IgD-negative memory B cell (primary cell): ENCODE measurements at regions not wholly inside any gene's neighbourhood (a gene's known extent, or its start where the extent isn't known, plus 50 kb on each side); places are given as distances from the start of the nearest gene placed in this dataset.

Experiments
- H3K27ac Mint-ChIP-seq, 3 donors: one replicate each; pipeline ENCODE4 v1.8.0; 2020 to 2022; ENCODE audit warnings: mild to moderate bottlenecking in 3 of 3, mixed read lengths in 3 of 3, moderate library complexity in 1 of 3
- H3K27me3 Mint-ChIP-seq: one replicate; pipeline ENCODE4 v1.8.0; 2021; ENCODE audit warnings: mixed read lengths
- H3K36me3 Mint-ChIP-seq: one replicate; pipeline ENCODE4 v1.8.0; 2020; ENCODE audit warnings: mild to moderate bottlenecking, mixed read lengths
- H3K4me1 Mint-ChIP-seq, 3 donors: one replicate each; pipeline ENCODE4 v1.8.0; 2020 to 2022; ENCODE audit warnings: mixed read lengths in 3 of 3, mild to moderate bottlenecking in 1 of 3
- H3K4me3 Mint-ChIP-seq, 4 donors: one replicate each; pipeline ENCODE4 v1.8.0; 2020 to 2022; ENCODE audit warnings: mild to moderate bottlenecking in 4 of 4, mixed read lengths in 4 of 4, moderate library complexity in 3 of 4
- H3K9me3 Mint-ChIP-seq, 3 donors: one replicate each; pipeline ENCODE4 v1.8.0; 2020 to 2021; ENCODE audit warnings: mixed read lengths in 3 of 3, mild to moderate bottlenecking in 1 of 3

DNA sequence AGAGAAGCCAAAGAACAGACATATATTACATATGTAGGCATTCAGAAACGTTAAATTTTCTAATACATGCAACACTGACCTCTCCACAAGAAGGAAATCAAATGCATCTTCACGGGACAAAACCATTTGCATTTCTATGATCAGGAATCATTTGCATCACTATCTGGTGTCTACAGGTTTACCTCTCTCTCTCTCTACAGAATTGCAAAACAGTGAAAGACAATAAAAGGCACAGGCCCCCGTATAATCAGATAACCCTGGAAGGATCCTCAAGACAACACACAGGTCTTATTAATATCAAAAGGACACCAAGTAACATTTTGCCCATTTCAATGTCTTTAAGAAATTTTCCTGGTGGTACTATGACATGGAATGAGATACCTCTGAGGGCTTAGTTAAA is 306.3 kb downstream of the GPAM start:
- H3K27ac Mint-ChIP-seq = no peak overlapping the region
- no peaks in the 10 kb centered on the region for H3K27me3 Mint-ChIP-seq
- H3K4me3 Mint-ChIP-seq = no peak overlapping the region
- peaks cover 0 to 5% (median 0%) of the 10 kb centered on the region in 3 donors for H3K4me1 Mint-ChIP-seq
- peaks cover 0 to 16% (median 2%) of the 10 kb centered on the region in 3 donors for H3K9me3 Mint-ChIP-seq
- no peaks in the 10 kb centered on the region for H3K36me3 Mint-ChIP-seq

DNA sequence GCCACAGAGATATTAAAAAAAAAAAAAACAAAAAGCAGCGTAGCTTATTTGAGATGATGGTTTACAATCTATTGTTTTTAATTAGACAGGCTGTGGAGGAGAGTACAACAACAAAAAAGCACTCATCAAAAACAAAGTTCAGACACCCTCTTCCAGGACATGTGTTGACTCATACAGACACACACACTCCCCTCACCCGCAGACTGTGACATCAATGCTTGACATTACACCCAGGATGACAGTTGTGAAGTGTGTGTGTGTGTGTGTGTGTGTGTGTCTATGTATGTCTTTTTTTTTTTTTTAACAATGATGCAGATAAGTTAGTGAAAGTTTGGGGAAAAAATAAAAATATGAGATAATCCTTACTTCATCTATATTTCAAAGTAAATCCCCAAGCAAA is 303.6 kb downstream of the GPAM start:
- H3K4me3 Mint-ChIP-seq = no peak overlapping the region
- H3K36me3 Mint-ChIP-seq = no peaks in the 10 kb centered on the region
- H3K27ac Mint-ChIP-seq = no peak overlapping the region
- H3K4me1 Mint-ChIP-seq = no peaks in the 10 kb centered on the region
- H3K27me3 Mint-ChIP-seq = no peaks in the 10 kb centered on the region
- peaks cover 0 to 13% (median 2%) of the 10 kb centered on the region in 3 donors for H3K9me3 Mint-ChIP-seq

DNA sequence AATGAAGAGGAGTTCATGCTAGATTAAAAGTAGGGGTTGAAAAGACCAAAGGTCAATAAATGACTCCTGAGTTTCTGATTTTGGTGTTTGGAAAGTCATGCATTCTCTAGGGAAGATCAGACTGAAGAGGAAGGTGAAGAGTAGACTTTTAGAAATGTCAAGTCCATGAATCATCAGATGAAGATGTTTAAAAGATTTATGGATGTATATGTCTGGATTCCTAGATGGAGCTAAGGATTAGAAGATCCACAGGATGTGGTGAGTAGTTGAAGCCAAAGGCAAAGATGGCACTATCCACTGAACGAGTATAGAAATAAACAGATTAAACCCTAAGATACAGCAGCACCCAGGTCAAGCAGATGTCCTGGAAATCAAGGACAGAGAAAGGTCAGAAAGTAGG is 298.5 kb downstream of the GPAM start:
- Mint-ChIP-seq H3K9me3 (peaks cover 2 to 15% (median 9%) of the 10 kb centered on the region in 3 donors), H3K27ac (no peak overlapping the region), H3K4me3 (no peak overlapping the region), H3K27me3 (peaks cover 3% of the 10 kb centered on the region), H3K4me1 (no peaks in the 10 kb centered on the region), H3K36me3 (no peaks in the 10 kb centered on the region)

DNA sequence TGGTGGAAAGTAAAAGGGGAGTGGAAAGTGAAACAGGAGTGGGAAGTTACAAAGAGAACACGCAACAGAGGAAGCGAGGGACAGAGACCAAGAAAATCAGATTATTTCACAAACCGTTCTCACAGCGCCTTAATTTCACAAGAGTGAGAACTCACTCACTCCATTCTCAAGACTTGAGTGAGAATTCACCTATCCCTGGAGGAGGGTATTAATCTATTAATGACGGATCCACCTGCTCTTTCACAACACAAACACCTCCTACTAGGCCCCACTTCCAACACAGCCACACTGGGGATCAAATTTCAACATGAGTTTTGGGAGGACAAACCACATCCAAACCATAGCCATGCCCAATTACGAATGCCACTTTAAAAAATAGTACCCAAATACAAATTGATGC is 297.6 kb downstream of the GPAM start:
- no peaks in the 10 kb centered on the region for H3K36me3 Mint-ChIP-seq
- H3K4me1 Mint-ChIP-seq = no peaks in the 10 kb centered on the region
- no peak overlapping the region for H3K4me3 Mint-ChIP-seq
- H3K27ac Mint-ChIP-seq = peak overlapping the region in 2 of 3 donors; percentile 36 to 54
- H3K27me3 Mint-ChIP-seq = peaks cover 3% of the 10 kb centered on the region
- peaks cover 2 to 15% (median 7%) of the 10 kb centered on the region in 3 donors for H3K9me3 Mint-ChIP-seq

DNA sequence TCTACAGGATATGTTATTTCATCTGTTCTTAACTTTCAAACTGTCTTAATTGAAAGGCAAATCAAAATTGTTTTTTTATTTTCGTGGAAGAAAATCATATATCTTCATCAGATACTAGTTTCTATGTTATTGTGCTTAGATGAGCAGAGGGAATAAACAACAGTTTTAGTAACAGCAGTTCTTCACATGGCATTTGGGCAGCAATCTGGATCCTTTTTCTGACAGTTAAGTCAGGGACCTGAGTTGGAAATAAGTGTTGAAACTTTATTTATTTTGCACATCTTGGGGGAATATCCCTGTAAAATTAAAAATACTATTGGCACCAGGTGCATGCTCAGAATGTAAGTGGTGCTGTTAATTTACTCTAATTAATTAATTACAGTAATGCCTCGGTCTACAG is 296.3 kb downstream of the GPAM start:
- Mint-ChIP-seq H3K4me1 (no peaks in the 10 kb centered on the region), H3K27me3 (peaks cover 3% of the 10 kb centered on the region), H3K9me3 (peaks cover 2 to 15% (median 7%) of the 10 kb centered on the region in 3 donors), H3K4me3 (no peak overlapping the region), H3K27ac (no peak overlapping the region), H3K36me3 (no peaks in the 10 kb centered on the region)

DNA sequence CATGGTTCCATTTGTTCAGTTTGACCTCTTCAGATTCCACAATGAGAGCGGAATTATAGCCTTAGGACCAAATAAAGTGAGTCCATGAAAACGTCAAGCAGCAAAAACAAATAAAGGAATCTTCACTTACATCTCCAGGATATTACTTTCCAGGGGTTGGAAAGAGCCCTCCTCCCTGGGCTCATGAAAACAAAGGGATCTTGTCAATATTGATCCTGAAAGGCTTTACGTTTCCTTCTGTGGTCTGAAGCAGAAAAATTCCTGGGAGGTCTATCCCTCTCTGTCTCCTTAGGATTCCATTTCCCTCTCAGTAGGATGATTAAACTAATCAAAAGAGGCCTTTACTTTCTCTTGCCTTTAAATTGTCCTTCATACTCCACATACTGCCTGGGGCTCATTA is 293.5 kb downstream of the GPAM start:
- Mint-ChIP-seq H3K9me3 (peaks cover 3 to 12% (median 7%) of the 10 kb centered on the region in 3 donors), H3K27me3 (peaks cover 3% of the 10 kb centered on the region), H3K4me3 (peak overlapping the region in 1 of 4 donors; percentile 20), H3K27ac (no peak overlapping the region), H3K4me1 (no peaks in the 10 kb centered on the region), H3K36me3 (no peaks in the 10 kb centered on the region)

DNA sequence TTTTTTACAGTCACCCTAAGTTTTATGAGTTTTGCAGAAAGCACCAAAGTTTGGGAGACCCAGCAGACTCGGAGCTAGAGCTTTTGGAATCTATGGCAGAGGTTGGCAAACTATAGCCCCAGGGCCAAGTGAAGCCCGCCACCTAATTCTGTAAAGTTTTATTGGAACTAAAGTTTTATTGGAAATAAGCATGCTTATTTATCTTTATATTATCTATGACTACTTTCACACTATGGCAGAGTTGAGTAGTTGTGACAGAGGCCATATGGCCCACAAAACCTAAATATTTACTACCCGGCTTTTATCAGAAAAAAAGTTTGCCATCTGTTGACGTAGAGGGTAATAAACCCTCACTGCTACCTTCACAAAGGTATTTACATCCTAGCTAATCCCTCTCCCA is 267.6 kb downstream of the GPAM start:
- Mint-ChIP-seq H3K4me1 (no peaks in the 10 kb centered on the region), H3K9me3 (no peaks in the 10 kb centered on the region), H3K27me3 (peaks cover 4% of the 10 kb centered on the region), H3K4me3 (no peak overlapping the region), H3K27ac (no peak overlapping the region), H3K36me3 (no peaks in the 10 kb centered on the region)

DNA sequence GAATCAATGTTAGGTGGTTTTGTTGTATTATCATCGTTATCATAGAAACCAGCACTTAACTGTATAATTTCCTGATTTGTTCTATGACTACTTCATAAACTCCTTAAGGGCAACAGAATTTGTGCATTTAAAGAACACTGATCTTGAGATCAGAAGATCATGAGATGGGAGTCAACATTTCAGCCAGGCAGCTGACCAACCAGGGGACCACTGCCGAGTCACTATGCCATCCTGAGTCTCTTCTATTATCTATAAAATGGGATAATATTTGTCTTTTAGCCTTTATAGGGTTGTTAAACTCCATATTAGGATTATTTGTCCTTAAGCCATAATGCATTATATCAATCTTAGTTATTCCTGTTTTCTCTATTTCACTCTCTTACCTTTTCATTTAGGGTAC is 261.7 kb downstream of the GPAM start:
- H3K27me3 Mint-ChIP-seq = peaks cover 4% of the 10 kb centered on the region
- no peak overlapping the region for H3K4me3 Mint-ChIP-seq
- H3K9me3 Mint-ChIP-seq = no peaks in the 10 kb centered on the region
- H3K4me1 Mint-ChIP-seq = no peaks in the 10 kb centered on the region
- H3K36me3 Mint-ChIP-seq = no peaks in the 10 kb centered on the region
- H3K27ac Mint-ChIP-seq = no peak overlapping the region

DNA sequence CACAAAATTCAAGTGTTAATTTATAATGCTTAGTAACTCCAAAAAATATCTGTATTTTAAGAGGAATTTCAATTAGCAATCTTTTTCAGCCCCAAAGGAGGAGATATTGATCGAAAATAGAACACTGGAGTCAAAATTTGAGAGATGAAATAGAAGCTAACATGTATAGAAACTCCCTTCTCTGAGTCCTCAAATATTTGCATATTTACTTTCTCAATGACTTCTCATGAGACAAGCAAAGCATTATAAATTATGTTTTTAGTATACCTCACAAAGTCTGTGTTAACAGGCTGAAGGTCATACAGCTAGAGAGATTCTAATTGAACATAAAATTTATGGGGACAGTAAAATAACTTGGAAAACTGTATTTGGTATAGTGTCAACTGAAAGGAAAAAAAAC is 260.5 kb downstream of the GPAM start:
- no peak overlapping the region for H3K4me3 Mint-ChIP-seq
- no peak overlapping the region for H3K27ac Mint-ChIP-seq
- H3K36me3 Mint-ChIP-seq = no peaks in the 10 kb centered on the region
- H3K4me1 Mint-ChIP-seq = no peaks in the 10 kb centered on the region
- H3K9me3 Mint-ChIP-seq = no peaks in the 10 kb centered on the region
- no peaks in the 10 kb centered on the region for H3K27me3 Mint-ChIP-seq

DNA sequence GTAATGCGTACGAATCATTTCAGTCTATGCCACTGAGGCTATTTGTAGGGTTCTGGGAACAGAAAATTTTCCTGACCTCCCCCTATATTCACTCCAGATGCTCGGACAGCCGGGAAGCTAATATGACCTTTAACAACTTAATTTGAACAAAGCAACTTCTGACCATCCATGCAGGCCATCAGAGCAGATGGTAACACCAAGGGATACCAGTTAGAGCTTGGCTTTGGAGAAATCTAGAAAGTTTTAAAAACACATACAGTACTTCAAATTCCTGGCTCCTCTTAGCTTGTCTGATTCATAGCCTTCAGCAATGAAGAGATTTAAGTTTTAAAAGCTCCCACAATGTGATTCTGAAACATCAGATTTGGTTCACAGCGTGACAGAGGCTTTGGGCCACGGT is 257.3 kb downstream of the GPAM start:
- no peaks in the 10 kb centered on the region for H3K4me1 Mint-ChIP-seq
- no peaks in the 10 kb centered on the region for H3K36me3 Mint-ChIP-seq
- no peak overlapping the region for H3K27ac Mint-ChIP-seq
- H3K9me3 Mint-ChIP-seq = no peaks in the 10 kb centered on the region
- H3K4me3 Mint-ChIP-seq = no peak overlapping the region
- no peaks in the 10 kb centered on the region for H3K27me3 Mint-ChIP-seq

DNA sequence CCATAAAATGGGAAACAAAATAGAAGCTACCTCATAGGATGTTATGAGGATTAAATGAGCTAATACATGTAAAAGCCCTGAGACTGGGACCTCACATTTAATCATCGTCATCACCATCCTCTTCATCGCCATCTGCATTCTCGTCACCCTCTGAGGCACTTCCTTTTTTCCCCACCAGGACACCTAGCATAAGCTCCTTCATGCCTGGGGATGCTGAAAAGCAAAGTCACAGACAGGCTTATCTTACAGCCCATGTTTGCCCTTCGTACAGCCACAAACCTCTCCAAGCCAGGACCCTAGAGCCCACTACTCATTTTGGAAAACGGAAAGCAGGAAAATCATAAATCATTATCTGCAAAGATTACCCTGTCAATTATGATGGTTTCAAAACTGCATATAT is 249.6 kb downstream of the GPAM start:
- Mint-ChIP-seq H3K36me3 (no peaks in the 10 kb centered on the region), H3K4me3 (no peak overlapping the region), H3K9me3 (peaks cover 0 to 6% (median 2%) of the 10 kb centered on the region in 3 donors), H3K27ac (peak overlapping the region in 1 of 3 donors; percentile 7), H3K4me1 (no peaks in the 10 kb centered on the region), H3K27me3 (peaks cover 1% of the 10 kb centered on the region)

DNA sequence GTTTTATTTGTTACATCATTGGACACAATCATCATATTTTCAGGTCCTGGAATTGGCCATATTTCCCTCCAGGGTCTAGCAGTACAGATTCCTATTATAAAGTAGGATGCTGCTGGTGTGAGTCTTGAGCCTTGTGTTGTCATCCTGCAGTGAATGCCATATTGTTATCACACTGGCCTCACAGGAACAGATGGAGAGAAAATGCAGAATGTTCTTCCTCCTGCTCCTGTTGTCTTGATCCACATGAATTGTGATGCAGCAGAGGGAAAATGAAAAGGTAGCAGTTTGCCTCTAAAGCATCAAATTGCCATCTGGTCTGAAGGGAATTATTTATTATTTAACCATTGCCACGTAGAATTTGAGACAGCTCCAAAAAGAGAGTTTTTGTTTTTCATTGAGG is 248.6 kb downstream of the GPAM start:
- Mint-ChIP-seq H3K4me1 (no peaks in the 10 kb centered on the region), H3K36me3 (no peaks in the 10 kb centered on the region), H3K27me3 (peaks cover 1% of the 10 kb centered on the region), H3K4me3 (no peak overlapping the region), H3K9me3 (peaks cover 0 to 6% (median 2%) of the 10 kb centered on the region in 3 donors), H3K27ac (no peak overlapping the region)

DNA sequence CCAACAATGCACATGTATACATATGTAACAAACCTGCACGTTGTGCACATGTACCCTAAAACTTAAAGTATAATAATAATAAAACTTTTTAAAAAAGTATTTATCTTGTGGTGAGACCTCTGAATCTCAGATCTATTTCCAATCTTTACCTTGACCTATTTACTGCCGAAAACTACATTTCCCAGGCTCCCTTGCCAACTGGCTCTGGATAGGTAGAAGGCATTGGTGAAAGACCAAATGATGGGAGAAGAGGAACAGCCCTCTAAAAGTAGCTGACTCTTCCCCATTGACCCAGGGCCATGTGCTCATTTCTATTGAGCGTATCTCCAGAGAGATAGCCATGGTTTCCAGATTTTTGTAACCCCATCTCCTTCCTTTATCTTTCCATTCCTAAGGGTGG is 247.4 kb downstream of the GPAM start:
- Mint-ChIP-seq H3K9me3 (peaks cover 0 to 6% (median 2%) of the 10 kb centered on the region in 3 donors), H3K27me3 (peaks cover 1% of the 10 kb centered on the region), H3K36me3 (no peaks in the 10 kb centered on the region), H3K4me1 (no peaks in the 10 kb centered on the region), H3K4me3 (no peak overlapping the region), H3K27ac (no peak overlapping the region)

DNA sequence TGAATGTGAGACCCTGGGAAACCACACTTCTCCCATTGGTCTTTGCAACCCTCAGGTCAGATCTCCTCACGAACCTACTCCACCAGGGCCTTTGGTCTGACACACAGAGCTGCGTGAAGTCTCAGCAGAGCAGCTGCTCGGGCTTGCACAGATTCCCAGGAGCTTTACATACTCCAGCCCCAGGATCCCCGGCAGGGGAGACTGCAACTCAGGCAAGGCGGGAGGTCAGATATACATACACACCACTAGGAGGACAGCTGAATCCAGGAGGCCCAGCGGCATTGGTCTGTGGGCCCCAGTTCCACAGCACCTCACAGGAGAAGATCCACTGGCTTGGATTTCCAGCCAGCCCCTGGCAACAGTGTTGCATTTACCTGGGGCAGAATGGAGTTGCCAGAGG is 239.2 kb downstream of the GPAM start:
- Mint-ChIP-seq H3K36me3 (no peaks in the 10 kb centered on the region), H3K4me3 (no peak overlapping the region), H3K9me3 (peaks cover 0 to 8% (median 4%) of the 10 kb centered on the region in 3 donors), H3K27ac (no peak overlapping the region), H3K4me1 (peaks cover 0 to 2% (median 0%) of the 10 kb centered on the region in 3 donors), H3K27me3 (peaks cover 2% of the 10 kb centered on the region)

DNA sequence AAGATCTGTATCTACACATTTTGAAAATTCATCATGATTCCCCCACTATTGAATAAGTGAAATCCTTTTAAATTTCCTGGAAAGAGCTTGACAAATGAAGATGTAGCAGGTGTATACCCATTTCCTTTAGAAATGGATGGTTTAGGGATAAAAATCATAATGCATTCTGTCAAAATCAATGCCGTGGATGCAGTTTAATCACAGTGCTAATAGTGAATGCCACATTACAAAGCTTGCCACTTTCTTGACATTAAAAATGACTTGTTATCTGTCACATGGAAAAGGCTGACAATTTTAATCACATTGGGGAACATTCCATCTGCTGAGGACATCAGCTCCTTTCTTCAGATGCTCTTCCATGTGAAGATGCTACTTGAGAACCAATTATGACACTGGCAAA is 229.6 kb downstream of the GPAM start:
- no peaks in the 10 kb centered on the region for H3K4me1 Mint-ChIP-seq
- H3K4me3 Mint-ChIP-seq = no peak overlapping the region
- H3K9me3 Mint-ChIP-seq = peaks cover 5 to 18% (median 11%) of the 10 kb centered on the region in 3 donors
- H3K27me3 Mint-ChIP-seq = no peaks in the 10 kb centered on the region
- no peaks in the 10 kb centered on the region for H3K36me3 Mint-ChIP-seq
- H3K27ac Mint-ChIP-seq = no peak overlapping the region

DNA sequence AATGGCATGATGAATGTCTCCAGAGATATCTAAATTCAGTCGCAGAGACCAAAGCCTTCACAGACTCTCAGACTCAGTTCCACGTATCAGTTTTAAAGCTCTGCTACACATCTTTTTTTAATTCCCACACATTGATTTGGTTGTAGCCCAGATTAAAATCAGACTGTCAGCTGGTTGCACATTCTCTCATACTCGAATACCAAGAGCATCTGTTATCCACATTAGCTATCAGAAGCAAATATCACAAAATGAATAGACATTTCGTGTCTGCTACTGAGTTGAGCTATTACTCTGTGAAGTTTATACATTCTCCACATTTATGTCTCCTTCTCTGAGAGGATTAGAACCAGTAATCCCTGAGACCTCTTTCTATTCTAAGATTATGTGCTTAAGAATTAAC is 229.2 kb downstream of the GPAM start:
- H3K4me3 Mint-ChIP-seq = no peak overlapping the region
- no peaks in the 10 kb centered on the region for H3K4me1 Mint-ChIP-seq
- H3K27ac Mint-ChIP-seq = no peak overlapping the region
- H3K36me3 Mint-ChIP-seq = no peaks in the 10 kb centered on the region
- H3K9me3 Mint-ChIP-seq = peaks cover 5 to 18% (median 11%) of the 10 kb centered on the region in 3 donors
- no peaks in the 10 kb centered on the region for H3K27me3 Mint-ChIP-seq

DNA sequence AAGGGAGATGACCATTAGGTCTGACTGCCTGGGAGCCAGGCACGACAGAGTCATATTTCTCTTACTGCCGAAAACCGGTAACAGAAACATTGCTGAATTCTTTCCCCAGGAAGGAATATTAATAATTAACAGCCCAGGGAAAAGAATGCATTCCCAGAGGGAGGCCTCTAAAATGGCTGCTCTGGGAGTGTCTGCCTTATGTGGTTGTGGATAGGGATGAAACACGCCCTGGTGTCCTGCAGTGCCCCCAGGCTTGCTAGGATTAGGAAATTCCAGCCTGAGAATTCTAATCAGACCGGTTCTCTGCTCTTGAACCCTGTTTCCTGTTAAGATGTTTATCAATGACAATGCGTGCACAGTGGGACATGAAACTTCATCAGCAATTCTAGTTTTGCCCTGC is 226.7 kb downstream of the GPAM start:
- no peaks in the 10 kb centered on the region for H3K4me1 Mint-ChIP-seq
- H3K27ac Mint-ChIP-seq = no peak overlapping the region
- no peak overlapping the region for H3K4me3 Mint-ChIP-seq
- peaks cover 4 to 18% (median 11%) of the 10 kb centered on the region in 3 donors for H3K9me3 Mint-ChIP-seq
- H3K27me3 Mint-ChIP-seq = no peaks in the 10 kb centered on the region
- H3K36me3 Mint-ChIP-seq = no peaks in the 10 kb centered on the region
